CD14-positive monocyte (primary cell): ENCODE measurements at regions not wholly inside any gene's neighbourhood (a gene's known extent, or its start where the extent isn't known, plus 50 kb on each side); places are given as distances from the start of the nearest gene placed in this dataset.

Experiments
- DNase-seq, 3 donors: peaks; one replicate each; pipeline ENCODE4 v3.0.0-alpha.2; 2011 to 2022
- H2AFZ ChIP-seq: 2 replicates; pipeline ENCODE4 v1.6.0; 2012; ENCODE audit warnings: mild to moderate bottlenecking, low read depth, low read length, inconsistent platforms; ENCODE audit not compliant: insufficient read depth, poor library complexity, severe bottlenecking
- H3K27ac ChIP-seq, 2 donors: 1 replicate in 1 of 2; 2 replicates in 1 of 2; pipeline ENCODE4 v1.5.1; 2012 to 2013; ENCODE audit warnings: low read length in 2 of 2, control low read depth in 1 of 2, inconsistent platforms in 1 of 2, low read depth in 1 of 2, mild to moderate bottlenecking in 1 of 2
- H3K27me3 ChIP-seq, 2 donors: one replicate each; pipeline versions ENCODE4 v1.6.0 to v1.6.1; 2011 to 2013; ENCODE audit warnings: low read length in 2 of 2; ENCODE audit not compliant: control insufficient read depth in 2 of 2, insufficient read depth in 2 of 2
- H3K36me3 ChIP-seq, 2 donors: replicated peaks in 1 of 2; 1 replicate in 1 of 2; 2 replicates in 1 of 2; pipeline versions ENCODE4 v1.5.1 to v1.6.1; 2012 to 2013; ENCODE audit warnings: low read length in 2 of 2, control low read depth in 1 of 2, inconsistent platforms in 1 of 2, mild to moderate bottlenecking in 1 of 2; ENCODE audit not compliant: insufficient read depth in 2 of 2, control insufficient read depth in 1 of 2
- H3K4me1 ChIP-seq, 2 donors: 1 replicate in 1 of 2; 2 replicates in 1 of 2; pipeline versions ENCODE4 v1.5.1 to v1.6.1; 2012 to 2013; ENCODE audit warnings: low read length in 2 of 2, control low read depth in 1 of 2, inconsistent platforms in 1 of 2, mild to moderate bottlenecking in 1 of 2, moderate library complexity in 1 of 2; ENCODE audit not compliant: insufficient read depth in 2 of 2, control insufficient read depth in 1 of 2
- H3K4me2 ChIP-seq: replicated peaks from 2 replicates; pipeline ENCODE3; 2012; ENCODE audit warnings: low read length, moderate library complexity, mild to moderate bottlenecking; ENCODE audit not compliant: poor library complexity, severe bottlenecking; ENCODE audit errors: extremely low read depth
- H3K4me3 ChIP-seq, 3 experiments: fragments of 200-600 bp in 1 of 3; sonication (generic) in 1 of 3; replicated peaks in 1 of 3; 1 replicate in 2 of 3; 2 replicates in 1 of 3; pipeline ENCODE4 v1.5.1; 2011 to 2013; ENCODE audit warnings: low read length in 3 of 3, mild to moderate bottlenecking in 3 of 3, control low read depth in 2 of 3, low read depth in 2 of 3, inconsistent platforms in 1 of 3, moderate library complexity in 1 of 3
- H3K79me2 ChIP-seq: 2 replicates; pipeline ENCODE4 v1.6.0; 2012; ENCODE audit warnings: mild to moderate bottlenecking, control low read depth, inconsistent platforms, low read length, moderate library complexity; ENCODE audit not compliant: insufficient read depth
- H3K9ac ChIP-seq: 2 replicates; pipeline ENCODE4 v1.6.0; 2017; ENCODE audit warnings: low read length, mild to moderate bottlenecking; ENCODE audit not compliant: insufficient read depth, poor library complexity, severe bottlenecking
- H3K9me3 ChIP-seq, 2 donors: replicated peaks in 1 of 2; 1 replicate in 1 of 2; 2 replicates in 1 of 2; pipeline versions ENCODE4 v1.5.1 to v1.6.1; 2012 to 2013; ENCODE audit warnings: low read length in 2 of 2, control low read depth in 1 of 2; ENCODE audit not compliant: control insufficient read depth in 1 of 2, insufficient read depth in 1 of 2
- H4K20me1 ChIP-seq: 2 replicates; pipeline ENCODE4 v1.6.0; 2012; ENCODE audit warnings: mild to moderate bottlenecking, low read length, control low read depth, moderate library complexity; ENCODE audit not compliant: insufficient read depth
- H3K27ac Mint-ChIP-seq, 7 donors: one replicate each; pipeline ENCODE4 v1.8.0; 2020; ENCODE audit warnings: mild to moderate bottlenecking in 7 of 7, mixed read lengths in 7 of 7, moderate library complexity in 6 of 7, inconsistent platforms in 2 of 7
- H3K27me3 Mint-ChIP-seq, 3 donors: one replicate each; pipeline ENCODE4 v1.8.0; 2021 to 2022; ENCODE audit warnings: low read depth in 3 of 3, mild to moderate bottlenecking in 3 of 3, mixed read lengths in 3 of 3, moderate library complexity in 3 of 3, inconsistent platforms in 1 of 3
- H3K36me3 Mint-ChIP-seq, 2 donors: one replicate each; pipeline ENCODE4 v1.8.0; 2020; ENCODE audit warnings: mixed read lengths in 2 of 2, inconsistent platforms in 1 of 2, mild to moderate bottlenecking in 1 of 2
- H3K4me1 Mint-ChIP-seq: one replicate; pipeline ENCODE4 v1.8.0; 2020; ENCODE audit warnings: mild to moderate bottlenecking, mixed read lengths
- H3K4me3 Mint-ChIP-seq, 2 donors: one replicate each; pipeline ENCODE4 v1.8.0; 2020; ENCODE audit warnings: mild to moderate bottlenecking in 2 of 2, mixed read lengths in 2 of 2, moderate library complexity in 1 of 2
- H3K9me3 Mint-ChIP-seq, 7 donors: one replicate each; pipeline ENCODE4 v1.8.0; 2020 to 2022; ENCODE audit warnings: mixed read lengths in 7 of 7, mild to moderate bottlenecking in 6 of 7, moderate library complexity in 6 of 7, inconsistent platforms in 2 of 7
- CTCF ChIP-seq: fragments of 200-600 bp; IDR thresholded peaks from one replicate; pipeline ENCODE4 v1.8.0; 2022; ENCODE audit warnings: antibody characterized with exemption, mild to moderate bottlenecking
- WGBS: methylation state at CpG from one replicate; pipeline ENCODE4 v1.1.5; 2013; ENCODE audit warnings: missing lambda C conversion rate; ENCODE audit not compliant: insufficient coverage; 5-methylcytosine and 5-hydroxymethylcytosine counted together
- intact Hi-C, 2 donors: fragments of 100-400 bp; cut with micrococcal nuclease; formaldehyde crosslinking; loops; one replicate each; pipeline versions ENCODE4 v1.15.0 to v1.15.1; 2023

DNA sequence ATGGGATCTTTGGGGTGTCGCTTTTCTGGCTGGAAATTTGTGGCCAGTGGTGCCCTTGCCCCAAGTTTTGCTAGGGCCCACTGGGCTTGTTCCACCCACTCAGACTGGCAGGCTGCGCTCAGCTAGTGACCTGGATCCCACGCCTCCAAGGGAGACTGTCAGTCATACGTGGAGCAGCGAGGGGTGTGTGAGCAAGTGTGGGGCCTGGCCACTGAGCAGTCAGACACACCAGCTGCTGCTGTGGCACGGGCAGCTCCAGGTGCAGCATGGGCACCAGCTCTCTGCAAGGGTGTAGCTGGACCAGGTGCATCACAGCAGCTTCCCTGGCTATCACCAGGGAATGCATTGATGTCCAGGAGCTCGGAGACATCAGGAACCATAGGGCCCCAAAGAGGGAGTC is 327.0 kb downstream of the NR4A2 start:
- Histone ChIP-seq H3K4me1 (no peaks in the 10 kb centered on the region), H2AFZ (no peak overlapping the region), H3K27ac (no peak overlapping the region), H3K9me3 (peaks cover 0 to 7% of the 10 kb centered on the region in 2 donors), H3K27me3 (no peaks in the 10 kb centered on the region), H3K79me2 (no peaks in the 10 kb centered on the region), H4K20me1 (no peaks in the 10 kb centered on the region), H3K9ac (no peak overlapping the region), H3K4me2 (no peak overlapping the region), H3K36me3 (no peaks in the 10 kb centered on the region), H3K4me3 (no peak overlapping the region)
- WGBS: 91% methylated on average over 7 of the region's 7 CpGs
- DNase-seq: no peak
- TF ChIP-seq CTCF: no peak
- H3K4me3 Mint-ChIP-seq: no peak overlapping the region
- no peaks in the 10 kb centered on the region for H3K4me1 Mint-ChIP-seq
- H3K36me3 Mint-ChIP-seq: no peaks in the 10 kb centered on the region
- H3K27me3 Mint-ChIP-seq: peaks cover 2 to 3% (median 2%) of the 10 kb centered on the region in 3 donors
- H3K9me3 Mint-ChIP-seq: peaks cover 2 to 6% (median 6%) of the 10 kb centered on the region in 7 donors
- intact Hi-C loops: no loop called here
- no peak overlapping the region for H3K27ac Mint-ChIP-seq

DNA sequence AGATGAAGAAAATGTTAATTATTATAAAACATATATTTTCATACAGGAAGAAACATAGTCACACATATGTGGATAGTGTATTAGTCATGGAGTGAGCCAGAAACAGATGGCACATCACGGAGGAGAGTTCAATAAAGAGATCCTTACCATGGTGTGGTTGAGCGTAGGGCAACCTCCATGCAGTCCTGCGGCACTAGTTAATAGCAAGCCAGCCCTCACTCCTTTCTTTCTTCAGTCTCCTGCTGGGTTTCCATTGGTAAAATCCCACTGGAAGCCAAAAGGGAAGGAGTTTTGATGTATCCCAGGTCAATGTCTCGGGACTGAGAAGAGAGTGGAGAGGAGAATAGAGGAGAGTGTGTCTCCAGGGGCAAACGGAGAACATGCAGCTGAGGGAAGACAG is 328.1 kb downstream of the NR4A2 start:
- Mint-ChIP-seq H3K4me1 (no peaks in the 10 kb centered on the region), H3K27ac (no peak overlapping the region), H3K36me3 (no peaks in the 10 kb centered on the region), H3K27me3 (peaks cover 0 to 5% (median 3%) of the 10 kb centered on the region in 3 donors), H3K4me3 (no peak overlapping the region), H3K9me3 (peaks cover 2 to 6% (median 3%) of the 10 kb centered on the region in 7 donors)
- Histone ChIP-seq H3K36me3 (no peaks in the 10 kb centered on the region), H3K27ac (no peak overlapping the region), H3K79me2 (no peaks in the 10 kb centered on the region), H3K27me3 (no peaks in the 10 kb centered on the region), H3K9ac (no peak overlapping the region), H3K4me3 (no peak overlapping the region), H3K9me3 (peaks cover 0 to 2% of the 10 kb centered on the region in 2 donors), H4K20me1 (no peaks in the 10 kb centered on the region), H3K4me2 (no peak overlapping the region), H3K4me1 (no peaks in the 10 kb centered on the region), H2AFZ (no peak overlapping the region)
- WGBS: 100% methylated on average over 1 of the region's 5 CpGs
- intact Hi-C loops: no loop called here
- DNase-seq: no peak
- TF ChIP-seq CTCF: no peak
